ENCODE measurements at regions not wholly inside any gene's neighbourhood (a gene's known extent, or its start where the extent isn't known, plus 50 kb on each side); places are given as distances from the start of the nearest gene placed in this dataset.

- DNase-seq, result no peak
Observed at GRCh38 chr5:36355516-36355915, 53.8 kb upstream of the RANBP3L start.

- no peak for DNase-seq
Observed at GRCh38 chr5:36356915-36357314, 55.2 kb upstream of the RANBP3L start.

- DNase-seq, result no peak
Observed at GRCh38 chr5:36357391-36357975, 55.8 kb upstream of the RANBP3L start.

GRCh38 chr5:36359267-36359666 lies 57.6 kb upstream of the RANBP3L start:
- DNase-seq, result no peak

GRCh38 chr5:36360307-36360706 lies 58.6 kb upstream of the RANBP3L start:
- DNase-seq, result no peak

- no peak for DNase-seq
Observed at GRCh38 chr5:36363101-36363500, 61.4 kb upstream of the RANBP3L start.

- no peak for DNase-seq
Observed at GRCh38 chr5:36363744-36364143, 62.0 kb upstream of the RANBP3L start.

GRCh38 chr5:36364473-36364872 lies 62.8 kb upstream of the RANBP3L start:
- DNase-seq, result no peak

GRCh38 chr5:36365896-36366295 lies 64.2 kb upstream of the RANBP3L start:
- no peak for DNase-seq

- no peak for DNase-seq
Observed at GRCh38 chr5:36366883-36367282, 65.2 kb upstream of the RANBP3L start.

GRCh38 chr5:36367524-36367923 lies 65.8 kb upstream of the RANBP3L start:
- no peak for DNase-seq

- no peak for DNase-seq
Observed at GRCh38 chr5:36369219-36369690, 67.6 kb upstream of the RANBP3L start.

- no peak for DNase-seq
Observed at GRCh38 chr5:36370073-36370472, 68.4 kb upstream of the RANBP3L start.

- DNase-seq, result no peak
Observed at GRCh38 chr5:36371366-36371765, 69.7 kb upstream of the RANBP3L start.

GRCh38 chr5:36373527-36374086 lies 71.9 kb upstream of the RANBP3L start:
- DNase-seq, result peak; percentile 2

- DNase-seq, result no peak
Observed at GRCh38 chr5:36374266-36374862, 72.7 kb upstream of the RANBP3L start.

- no peak for DNase-seq
Observed at GRCh38 chr5:36377192-36377591, 75.5 kb upstream of the RANBP3L start.

GRCh38 chr5:36378551-36378950 lies 76.8 kb upstream of the RANBP3L start:
- no peak for DNase-seq

- DNase-seq, result no peak
Observed at GRCh38 chr5:36382890-36383289, 81.2 kb upstream of the RANBP3L start.

GRCh38 chr5:36383942-36384341 lies 82.2 kb upstream of the RANBP3L start:
- DNase-seq, result no peak

GRCh38 chr5:36384845-36385244 lies 83.1 kb upstream of the RANBP3L start:
- DNase-seq, result no peak

- no peak for DNase-seq
Observed at GRCh38 chr5:36385495-36385894, 83.8 kb upstream of the RANBP3L start.

- no peak for DNase-seq
Observed at GRCh38 chr5:36388288-36388687, 86.6 kb upstream of the RANBP3L start.

- no peak for DNase-seq
Observed at GRCh38 chr5:36389245-36389644, 87.5 kb upstream of the RANBP3L start.

GRCh38 chr5:36390640-36391039 lies 88.9 kb upstream of the RANBP3L start:
- DNase-seq, result no peak
